K562 (cell line): ENCODE measurements at regions not wholly inside any gene's neighbourhood (a gene's known extent, or its start where the extent isn't known, plus 50 kb on each side); places are given as distances from the start of the nearest gene placed in this dataset.

Experiments used
- ATAC-seq: fragments of 200-7000 bp; cut with Tn5 transposase; 3 replicates; pipeline ENCODE4 v1.9.1; 2020; ENCODE audit warnings: moderate library complexity
- BruUV-seq: library from RNA; stranded (reverse); fragments of 400-500 nt; replicated peaks from 2 replicates; lab custom pipeline; 2021; lab: Mats Ljungman, UMichigan
- CTCF ChIA-PET: fragments of 300-600 bp; formaldehyde crosslinking; extraction: SDS; loops from one replicate; lab custom pipeline; 2021; ENCODE audit warnings: low intra/inter-chr PET ratio; lab: Yijun Ruan, JAX
- POLR2A ChIA-PET: fragments of 300-600, 350-650 bp; sonication (Branson Sonifier 250); formaldehyde crosslinking; extraction: SDS; loops from one replicate; lab custom pipeline; 2021; ENCODE audit warnings: antibody characterized with exemption, inconsistent platforms; lab: Yijun Ruan, JAX
- DNase-seq, 4 experiments: peaks; one replicate each; pipeline versions ENCODE4 v3.0.0 to v3.0.0-alpha.2; 2011 to 2018; ENCODE audit warnings: low spot score in 3 of 4, mixed read lengths in 3 of 4; ENCODE audit errors: extremely low read depth in 1 of 4
- FAIRE-seq: peaks from 2 replicates; lab custom pipeline; 2011; peaks lifted over from hg19 to GRCh38; lab: Jason Lieb, UNC
- H2AFZ ChIP-seq: 2 replicates; pipeline ENCODE4 v1.6.0; 2011; ENCODE audit warnings: low read depth, low read length, control low read depth, inconsistent platforms
- H3K27ac ChIP-seq: fragments of 200-600 bp; 3 replicates; pipeline ENCODE4 v1.8.0; 2011; ENCODE audit warnings: low read depth, mild to moderate bottlenecking, control low read depth, inconsistent platforms, low read length, moderate library complexity, mixed read lengths; ENCODE audit errors: extremely low read depth
- H3K27me3 ChIP-seq, 2 experiments: fragments of 300-600 bp in 1 of 2; 2 replicates in 1 of 2; 3 replicates in 1 of 2; pipeline versions ENCODE4 v1.6.0 to v1.8.0; 2011; ENCODE audit warnings: inconsistent platforms in 2 of 2, low read length in 2 of 2, mild to moderate bottlenecking in 1 of 2, mixed read lengths in 1 of 2, moderate library complexity in 1 of 2; ENCODE audit not compliant: control insufficient read depth in 2 of 2, insufficient read depth in 2 of 2
- H3K36me3 ChIP-seq: fragments of 300-600 bp; 3 replicates; pipeline ENCODE4 v1.8.0; 2011; ENCODE audit warnings: mild to moderate bottlenecking, low read length, inconsistent platforms; ENCODE audit not compliant: control insufficient read depth, insufficient read depth
- H3K4me1 ChIP-seq, 2 experiments: fragments of 200-600 bp in 1 of 2; replicated peaks in 1 of 2; 2 replicates in 1 of 2; 3 replicates in 1 of 2; pipeline versions ENCODE4 v1.5.1 to v1.8.0; 2011; ENCODE audit warnings: inconsistent platforms in 2 of 2, low read length in 2 of 2, mild to moderate bottlenecking in 1 of 2, mixed read lengths in 1 of 2, moderate library complexity in 1 of 2; ENCODE audit not compliant: control insufficient read depth in 2 of 2, insufficient read depth in 2 of 2
- H3K4me2 ChIP-seq: 2 replicates; pipeline ENCODE4 v1.6.1; 2011; ENCODE audit warnings: low read length, control low read depth, inconsistent platforms, mixed read lengths; ENCODE audit not compliant: insufficient read depth
- H3K4me3 ChIP-seq: fragments of 200-600 bp; sonication (generic), shearing (Covaris generic); 2 replicates; pipeline ENCODE4 v1.5.1; 2016; ENCODE audit warnings: control low read depth, inconsistent platforms
- H3K79me2 ChIP-seq: fragments of 200-600 bp; 3 replicates; pipeline ENCODE4 v1.8.0; 2011; ENCODE audit warnings: low read length, inconsistent platforms; ENCODE audit not compliant: control insufficient read depth, insufficient read depth
- H3K9ac ChIP-seq, 2 experiments: 2 replicates each; pipeline versions ENCODE4 v1.6.0 to v1.6.1; 2011; ENCODE audit warnings: low read depth in 2 of 2, low read length in 2 of 2, control low read depth in 1 of 2, inconsistent platforms in 1 of 2, mild to moderate bottlenecking in 1 of 2, mixed read lengths in 1 of 2; ENCODE audit not compliant: insufficient read depth in 1 of 2
- H3K9me1 ChIP-seq: one replicate; pipeline ENCODE4 v1.6.0; 2011; ENCODE audit warnings: inconsistent platforms, mild to moderate bottlenecking, low read length, moderate library complexity; ENCODE audit not compliant: control insufficient read depth, insufficient read depth
- H3K9me3 ChIP-seq: replicated peaks from 2 replicates; pipeline ENCODE4 v1.5.1; 2011; ENCODE audit warnings: low read depth, low read length, inconsistent platforms; ENCODE audit not compliant: control insufficient read depth, insufficient read depth
- H4K20me1 ChIP-seq: replicated peaks from 2 replicates; pipeline ENCODE4 v1.6.1; 2011; ENCODE audit warnings: low read length, inconsistent platforms, mixed read lengths; ENCODE audit not compliant: control insufficient read depth, insufficient read depth
- KHSRP ChIP-seq: fragments of 450-650 bp; IDR thresholded peaks from 2 replicates; pipeline ENCODE4 v1.6.1; 2017
- NR2C2 ChIP-seq, 2 experiments: fragments of 200-800 bp in 1 of 2; sonication (Bioruptor generic) in 1 of 2; sonication (generic) in 1 of 2; formaldehyde crosslinking in 1 of 2; IDR thresholded peaks; 2 replicates each; pipeline versions ENCODE4 v1.6.1 to v1.8.0; 2016 to 2022; ENCODE audit warnings: mild to moderate bottlenecking in 1 of 2, missing compliant biosample characterization in 1 of 2, missing genetic modification characterization in 1 of 2, missing genetic modification reagents in 1 of 2
- WGBS: fragments of 100-300 bp; shearing (Covaris generic); methylation state at CpG from one replicate; pipeline ENCODE4 v1.1.6; 2016; ENCODE audit warnings: low coverage, mixed read lengths; ENCODE audit not compliant: insufficient coverage; ENCODE audit errors: missing lambda C conversion rate; 5-methylcytosine and 5-hydroxymethylcytosine counted together
- in situ Hi-C: fragments of 300-500 bp; cut with MboI; formaldehyde crosslinking; loops from 4 replicates; pipeline ENCODE4 v1.15.0; 2018; ENCODE audit warnings: inconsistent platforms, mixed read lengths
- intact Hi-C: fragments of 100-400 bp; cut with micrococcal nuclease; formaldehyde crosslinking; loops from 2 replicates; pipeline ENCODE4 v1.14.2; 2022
- TF ChIP-seq, protein P1 (sequence below), 3 experiments: fragments of 200-800 bp in 1 of 3; sonication (Bioruptor generic) in 1 of 3; sonication (generic) in 1 of 3; formaldehyde crosslinking in 1 of 3; IDR thresholded peaks; 2 replicates each; pipeline versions ENCODE4 v1.6.1 to v1.8.0; 2016 to 2022; ENCODE audit warnings: mild to moderate bottlenecking in 2 of 3, missing compliant biosample characterization in 2 of 3, missing genetic modification characterization in 2 of 3, missing genetic modification reagents in 1 of 3

DNA sequence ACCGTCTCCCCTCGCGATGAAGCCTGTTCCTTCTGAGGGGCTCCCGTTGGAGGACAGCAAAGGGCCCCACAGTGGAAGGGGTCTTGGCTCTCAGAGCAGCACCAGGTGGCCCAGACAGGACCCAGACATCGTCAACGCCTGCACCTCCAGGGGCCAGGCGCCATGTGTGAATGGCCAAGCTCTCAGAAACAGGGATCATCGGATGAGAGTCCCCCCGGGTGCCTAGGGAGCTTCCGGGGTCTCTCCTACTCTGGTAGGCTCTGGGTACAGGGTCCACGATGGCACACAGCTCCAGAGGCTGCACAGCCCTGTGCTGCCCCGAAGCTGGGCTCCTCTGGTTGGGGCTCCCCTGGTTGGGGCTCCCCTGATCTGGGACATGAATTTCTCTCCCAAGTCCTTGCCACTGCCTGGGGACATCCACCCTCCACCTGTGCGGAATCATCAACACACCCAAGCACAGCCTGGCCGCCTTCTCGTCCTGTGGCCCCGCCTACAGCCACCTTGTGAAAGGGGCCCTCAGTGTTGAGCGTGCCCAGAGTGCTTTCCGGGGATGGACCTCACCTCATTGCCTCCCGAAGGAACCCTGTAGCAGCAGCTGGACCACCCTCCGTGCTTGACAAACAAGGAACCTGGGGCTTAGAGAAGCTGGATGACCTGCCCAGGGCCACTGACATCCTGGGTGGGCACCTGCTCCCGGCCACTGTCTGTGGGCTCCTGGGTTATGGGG lies 929.0 kb downstream of the BRD1 start:
- H3K9me3 ChIP-seq, result no peaks in the 10 kb centered on the region
- H3K9me1 ChIP-seq, result no peaks in the 10 kb centered on the region
- in situ Hi-C loops, result no loop called here
- H3K27me3 ChIP-seq, result peaks cover 0 to 18% of the 10 kb centered on the region in 2 experiments; a peak in 2 of 5 replicates
- no peaks in the 10 kb centered on the region; the same call in 1 of the 2 replicates for H4K20me1 ChIP-seq
- TF ChIP-seq NR2C2 (CRISPR knock-in tag; IDR thresholded peaks at IDR 0.05), result no peak
- no peak for TF ChIP-seq NR2C2 (tag; IDR thresholded peaks at IDR 0.05)
- TF ChIP-seq KHSRP, result no peak
- TF ChIP-seq, protein P1, sequence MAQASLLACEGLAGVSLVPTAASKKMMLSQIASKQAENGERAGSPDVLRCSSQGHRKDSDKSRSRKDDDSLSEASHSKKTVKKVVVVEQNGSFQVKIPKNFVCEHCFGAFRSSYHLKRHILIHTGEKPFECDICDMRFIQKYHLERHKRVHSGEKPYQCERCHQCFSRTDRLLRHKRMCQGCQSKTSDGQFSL (CRISPR knock-in tag; IDR thresholded peaks at IDR 0.05), result no peak
- TF ChIP-seq, protein P1 (tag; IDR thresholded peaks at IDR 0.05), result no peak
- 1% methylated on average over 10 of the region's 21 CpGs for WGBS
- H3K4me1 ChIP-seq, result no peaks in the 10 kb centered on the region; a peak in 1 of 5 replicates
- DNase-seq, result no peak
- H2AFZ ChIP-seq, result no peak overlapping the region
- no peak for FAIRE-seq
- intact Hi-C loops, result no loop called here
- ATAC-seq, result no peak
- H3K9ac ChIP-seq, result no peak overlapping the region
- no peak overlapping the region for H3K4me3 ChIP-seq
- BruUV-seq, result no TSS peak
- H3K27ac ChIP-seq, result no peak overlapping the region
- H3K79me2 ChIP-seq, result no peaks in the 10 kb centered on the region
- H3K4me2 ChIP-seq, result no peak overlapping the region
- ChIA-PET CTCF (no interaction called here), POLR2A (no interaction called here)
- H3K36me3 ChIP-seq, result no peaks in the 10 kb centered on the region
